Uterus (tissue), 2 donors: ENCODE measurements at regions not wholly inside any gene's neighbourhood (a gene's known extent, or its start where the extent isn't known, plus 50 kb on each side); places are given as distances from the start of the nearest gene placed in this dataset.

Experiments
- CTCF ChIP-seq, 4 experiments: fragments of 200-600 bp in 2 of 4; fragments of 450-650 bp in 2 of 4; sonication (generic) in 2 of 4; IDR thresholded peaks; one replicate each; pipeline ENCODE4 v1.5.1; 2016 to 2019; ENCODE audit warnings: antibody characterized with exemption in 4 of 4, mild to moderate bottlenecking in 2 of 4, moderate library complexity in 1 of 4
- POLR2A ChIP-seq, 2 donors: fragments of 450-650 bp; IDR thresholded peaks; one replicate each; pipeline ENCODE4 v1.6.1; 2016; ENCODE audit warnings: antibody characterized with exemption in 2 of 2, mild to moderate bottlenecking in 1 of 2, moderate library complexity in 1 of 2

- TF ChIP-seq POLR2A (IDR thresholded peaks at IDR 0.05): no peak
- TF ChIP-seq CTCF (IDR thresholded peaks at IDR 0.05): no peak
These were observed 239.6 kb upstream of the PLEKHG7 start for GRCh38 chr12:92463171-92463570.
